Posterior vena cava (tissue), 2 donors: ENCODE measurements at regions not wholly inside any gene's neighbourhood (a gene's known extent, or its start where the extent isn't known, plus 50 kb on each side); places are given as distances from the start of the nearest gene placed in this dataset.

Experiments
- DNase-seq: peaks from one replicate; pipeline ENCODE4 v3.0.0-alpha.2; 2020; ENCODE audit warnings: low spot score
- intact Hi-C, 2 donors: fragments of 100-400 bp; cut with DNase I; formaldehyde crosslinking; loops; one replicate each; pipeline versions ENCODE4 v1.14.1 to v1.14.2; 2022 to 2023
- donor health status: DM: yes; HTN: yes; CAD: no.
- donor health status: DM: yes; HTN: yes; CAD: no.

GRCh38 chr12:67594888-67595287 is 53.7 kb upstream of the DYRK2 start:
- intact Hi-C loops = no loop called here
- no peak for DNase-seq

GRCh38 chr12:67595365-67595764 is 53.2 kb upstream of the DYRK2 start:
- intact Hi-C loops = no loop called here
- no peak for DNase-seq

- no peak for DNase-seq
These were observed 49.9 kb upstream of the DYRK2 start for GRCh38 chr12:67598598-67598997.

More at GRCh38 chr12:67598598-67598997, 49.9 kb upstream of the DYRK2 start:
- intact Hi-C loops = no loop called here
